Stimulated activated naive CD8-positive, alpha-beta T cell treated with anti-CD3 and anti-CD28 coated beads, Interleukin-15, Interleukin-2, amounts not matched to agents 100 ng/mL and 50 ng/mL, for 24 hours (primary cell): ENCODE measurements at regions not wholly inside any gene's neighbourhood (a gene's known extent, or its start where the extent isn't known, plus 50 kb on each side); places are given as distances from the start of the nearest gene placed in this dataset.

Experiments used
- H3K27ac Mint-ChIP-seq: one replicate; pipeline ENCODE4 v1.8.0; 2021; ENCODE audit warnings: mild to moderate bottlenecking, mixed read lengths
- H3K27me3 Mint-ChIP-seq: one replicate; pipeline ENCODE4 v1.8.0; 2021; ENCODE audit warnings: mixed read lengths
- H3K36me3 Mint-ChIP-seq: one replicate; pipeline ENCODE4 v1.8.0; 2021; ENCODE audit warnings: low read depth, mixed read lengths
- H3K4me1 Mint-ChIP-seq: one replicate; pipeline ENCODE4 v1.8.0; 2021; ENCODE audit warnings: low read depth, mixed read lengths
- H3K4me3 Mint-ChIP-seq: one replicate; pipeline ENCODE4 v1.8.0; 2021; ENCODE audit warnings: mild to moderate bottlenecking, mixed read lengths
- H3K9me3 Mint-ChIP-seq: one replicate; pipeline ENCODE4 v1.8.0; 2021; ENCODE audit warnings: mixed read lengths

GRCh38 chr13:103210348-103210747 is 144.1 kb upstream of the SLC10A2 start:
- Mint-ChIP-seq H3K27ac (no peak overlapping the region), H3K4me1 (no peaks in the 10 kb centered on the region), H3K4me3 (no peak overlapping the region), H3K9me3 (no peaks in the 10 kb centered on the region), H3K27me3 (no peaks in the 10 kb centered on the region), H3K36me3 (no peaks in the 10 kb centered on the region)

GRCh38 chr13:103203735-103204330 is 137.6 kb upstream of the SLC10A2 start:
- H3K36me3 Mint-ChIP-seq, result no peaks in the 10 kb centered on the region
- H3K4me3 Mint-ChIP-seq, result no peak overlapping the region
- H3K9me3 Mint-ChIP-seq, result peaks cover 4% of the 10 kb centered on the region
- H3K27me3 Mint-ChIP-seq, result no peaks in the 10 kb centered on the region
- H3K27ac Mint-ChIP-seq, result no peak overlapping the region
- H3K4me1 Mint-ChIP-seq, result no peaks in the 10 kb centered on the region

GRCh38 chr13:103200118-103200885 is 134.1 kb upstream of the SLC10A2 start:
- no peaks in the 10 kb centered on the region for H3K36me3 Mint-ChIP-seq
- peaks cover 8% of the 10 kb centered on the region for H3K9me3 Mint-ChIP-seq
- H3K27me3 Mint-ChIP-seq, result peaks cover 4% of the 10 kb centered on the region
- no peaks in the 10 kb centered on the region for H3K4me1 Mint-ChIP-seq
- no peak overlapping the region for H3K27ac Mint-ChIP-seq
- no peak overlapping the region for H3K4me3 Mint-ChIP-seq

- Mint-ChIP-seq H3K4me3 (no peak overlapping the region), H3K36me3 (no peaks in the 10 kb centered on the region), H3K27ac (no peak overlapping the region), H3K27me3 (peaks cover 4% of the 10 kb centered on the region), H3K9me3 (peaks cover 8% of the 10 kb centered on the region), H3K4me1 (no peaks in the 10 kb centered on the region)
Measured at GRCh38 chr13:103199380-103200088, 133.3 kb upstream of the SLC10A2 start.

GRCh38 chr13:103196356-103196755 is 130.1 kb upstream of the SLC10A2 start:
- Mint-ChIP-seq H3K27ac (no peak overlapping the region), H3K36me3 (no peaks in the 10 kb centered on the region), H3K4me3 (no peak overlapping the region), H3K4me1 (no peaks in the 10 kb centered on the region), H3K9me3 (peaks cover 8% of the 10 kb centered on the region), H3K27me3 (peaks cover 4% of the 10 kb centered on the region)

- no peaks in the 10 kb centered on the region for H3K4me1 Mint-ChIP-seq
- no peaks in the 10 kb centered on the region for H3K36me3 Mint-ChIP-seq
- H3K9me3 Mint-ChIP-seq, result peaks cover 8% of the 10 kb centered on the region
- peaks cover 4% of the 10 kb centered on the region for H3K27me3 Mint-ChIP-seq
- H3K27ac Mint-ChIP-seq, result no peak overlapping the region
- H3K4me3 Mint-ChIP-seq, result no peak overlapping the region
Measured at GRCh38 chr13:103195762-103196161, 129.5 kb upstream of the SLC10A2 start.

- no peak overlapping the region for H3K27ac Mint-ChIP-seq
- H3K27me3 Mint-ChIP-seq, result peaks cover 4% of the 10 kb centered on the region
- H3K9me3 Mint-ChIP-seq, result peaks cover 8% of the 10 kb centered on the region
- no peak overlapping the region for H3K4me3 Mint-ChIP-seq
- H3K4me1 Mint-ChIP-seq, result no peaks in the 10 kb centered on the region
- H3K36me3 Mint-ChIP-seq, result no peaks in the 10 kb centered on the region
Measured at GRCh38 chr13:103194871-103195270, 128.7 kb upstream of the SLC10A2 start.

GRCh38 chr13:103192511-103193135 is 126.4 kb upstream of the SLC10A2 start:
- Mint-ChIP-seq H3K4me1 (no peaks in the 10 kb centered on the region), H3K27me3 (peaks cover 4% of the 10 kb centered on the region), H3K4me3 (no peak overlapping the region), H3K27ac (no peak overlapping the region), H3K9me3 (no peaks in the 10 kb centered on the region), H3K36me3 (no peaks in the 10 kb centered on the region)

- H3K4me1 Mint-ChIP-seq, result no peaks in the 10 kb centered on the region
- no peaks in the 10 kb centered on the region for H3K9me3 Mint-ChIP-seq
- H3K36me3 Mint-ChIP-seq, result no peaks in the 10 kb centered on the region
- no peak overlapping the region for H3K27ac Mint-ChIP-seq
- no peaks in the 10 kb centered on the region for H3K27me3 Mint-ChIP-seq
- no peak overlapping the region for H3K4me3 Mint-ChIP-seq
Measured at GRCh38 chr13:103190841-103191240, 124.6 kb upstream of the SLC10A2 start.

- H3K4me3 Mint-ChIP-seq, result no peak overlapping the region
- no peaks in the 10 kb centered on the region for H3K36me3 Mint-ChIP-seq
- no peak overlapping the region for H3K27ac Mint-ChIP-seq
- H3K4me1 Mint-ChIP-seq, result no peaks in the 10 kb centered on the region
- H3K27me3 Mint-ChIP-seq, result no peaks in the 10 kb centered on the region
- H3K9me3 Mint-ChIP-seq, result no peaks in the 10 kb centered on the region
Measured at GRCh38 chr13:103188713-103189326, 122.6 kb upstream of the SLC10A2 start.

GRCh38 chr13:103187721-103188156 is 121.5 kb upstream of the SLC10A2 start:
- Mint-ChIP-seq H3K36me3 (no peaks in the 10 kb centered on the region), H3K27me3 (no peaks in the 10 kb centered on the region), H3K4me1 (no peaks in the 10 kb centered on the region), H3K9me3 (no peaks in the 10 kb centered on the region), H3K27ac (no peak overlapping the region), H3K4me3 (no peak overlapping the region)

- Mint-ChIP-seq H3K36me3 (no peaks in the 10 kb centered on the region), H3K4me3 (no peak overlapping the region), H3K27ac (no peak overlapping the region), H3K9me3 (no peaks in the 10 kb centered on the region), H3K4me1 (no peaks in the 10 kb centered on the region), H3K27me3 (no peaks in the 10 kb centered on the region)
Measured at GRCh38 chr13:103184413-103184812, 118.2 kb upstream of the SLC10A2 start.

- no peak overlapping the region for H3K4me3 Mint-ChIP-seq
- no peaks in the 10 kb centered on the region for H3K4me1 Mint-ChIP-seq
- H3K36me3 Mint-ChIP-seq, result no peaks in the 10 kb centered on the region
- H3K27me3 Mint-ChIP-seq, result no peaks in the 10 kb centered on the region
- H3K9me3 Mint-ChIP-seq, result peaks cover 4% of the 10 kb centered on the region
- no peak overlapping the region for H3K27ac Mint-ChIP-seq
Measured at GRCh38 chr13:103178986-103179943, 113.0 kb upstream of the SLC10A2 start.

- peaks cover 4% of the 10 kb centered on the region for H3K9me3 Mint-ChIP-seq
- H3K36me3 Mint-ChIP-seq, result no peaks in the 10 kb centered on the region
- H3K4me3 Mint-ChIP-seq, result no peak overlapping the region
- H3K4me1 Mint-ChIP-seq, result no peaks in the 10 kb centered on the region
- H3K27ac Mint-ChIP-seq, result no peak overlapping the region
- H3K27me3 Mint-ChIP-seq, result peaks cover 3% of the 10 kb centered on the region
Measured at GRCh38 chr13:103174966-103175365, 108.7 kb upstream of the SLC10A2 start.
